HG03469 (cell line): ENCODE measurements at regions not wholly inside any gene's neighbourhood (a gene's known extent, or its start where the extent isn't known, plus 50 kb on each side); places are given as distances from the start of the nearest gene placed in this dataset.

Source experiments
- ATAC-seq: cut with Tn5 transposase; IDR thresholded peaks from one replicate; pipeline ENCODE4 v1.9.1; 2021; ENCODE audit warnings: mild to moderate bottlenecking, moderate library complexity, moderate number of reproducible peaks; ENCODE audit not compliant: unreplicated experiment

DNA sequence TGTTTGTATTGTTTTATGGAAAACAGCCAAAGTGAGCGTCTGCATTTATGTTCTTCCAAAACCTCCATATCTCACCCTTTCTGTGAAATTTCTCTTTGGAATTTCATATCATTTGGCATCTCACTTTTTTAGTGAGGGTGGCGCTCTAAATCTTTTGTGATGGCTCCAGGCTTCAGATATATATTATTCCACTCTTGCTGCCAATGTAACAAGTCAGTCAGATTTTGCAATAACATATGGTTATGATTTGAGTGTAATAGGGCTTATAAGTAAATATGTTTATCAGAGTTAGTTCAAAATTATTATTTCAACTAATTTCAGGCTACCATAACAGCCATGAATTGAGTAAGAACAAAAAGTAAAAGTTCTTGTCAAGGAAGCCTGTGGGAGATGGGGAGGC, 314.7 kb downstream of the PDGFC start:
- no peak for ATAC-seq

DNA sequence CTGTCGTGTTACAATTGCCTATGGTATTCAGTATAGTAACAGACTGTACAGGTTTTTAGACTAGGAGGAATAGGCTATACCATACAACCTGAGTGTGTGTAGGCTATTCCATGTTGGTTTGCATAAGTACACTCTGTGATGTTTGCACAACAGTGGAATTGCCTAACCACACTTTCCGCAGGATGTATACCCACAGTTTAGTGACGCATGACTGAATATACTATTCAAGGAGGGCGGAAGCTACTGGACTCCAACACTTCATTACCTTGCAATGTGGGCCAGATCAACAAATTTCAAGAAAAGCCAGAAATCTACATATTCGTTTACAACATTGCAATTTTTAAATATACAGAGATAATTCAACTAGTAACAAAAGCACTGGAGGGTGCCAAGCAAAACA, 317.2 kb downstream of the PDGFC start:
- ATAC-seq = no peak

DNA sequence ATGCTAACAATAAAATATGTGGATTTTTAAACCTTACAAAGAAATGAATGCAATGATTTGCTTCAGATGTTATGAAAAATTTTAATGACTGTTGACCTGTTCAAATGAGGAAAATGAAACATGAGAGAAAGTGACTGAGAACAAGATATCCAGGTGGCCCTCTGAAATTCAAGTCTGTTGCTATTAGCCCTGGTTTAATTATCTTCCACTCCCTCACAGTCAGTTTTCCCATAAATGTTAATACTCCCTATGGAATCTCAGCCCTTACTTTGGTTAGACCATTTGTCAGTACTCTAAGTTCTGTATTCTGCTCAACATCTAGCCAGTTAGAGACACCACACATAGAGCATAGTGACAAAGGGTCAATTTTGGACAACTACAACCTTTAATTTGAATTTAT, 327.8 kb downstream of the PDGFC start:
- no peak for ATAC-seq

DNA sequence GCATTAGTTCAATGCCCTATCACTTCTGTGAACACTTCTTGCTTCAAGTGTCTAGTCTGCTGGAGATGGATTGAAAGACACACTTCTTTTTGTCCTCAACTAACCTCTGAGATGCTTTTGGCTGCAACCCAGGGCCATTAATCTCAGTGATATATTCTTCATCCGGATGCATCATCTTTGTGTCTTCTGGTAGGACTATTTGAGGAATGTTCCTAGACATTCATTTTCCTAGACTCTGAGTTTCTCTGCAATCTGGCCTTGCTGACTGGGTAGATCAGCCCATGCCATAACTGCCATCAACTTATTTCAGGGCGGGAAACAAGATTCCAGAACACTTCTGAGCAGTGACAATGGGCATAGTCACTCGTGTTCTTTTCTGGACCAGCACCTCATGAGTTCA, 329.4 kb downstream of the PDGFC start:
- ATAC-seq = no peak

DNA sequence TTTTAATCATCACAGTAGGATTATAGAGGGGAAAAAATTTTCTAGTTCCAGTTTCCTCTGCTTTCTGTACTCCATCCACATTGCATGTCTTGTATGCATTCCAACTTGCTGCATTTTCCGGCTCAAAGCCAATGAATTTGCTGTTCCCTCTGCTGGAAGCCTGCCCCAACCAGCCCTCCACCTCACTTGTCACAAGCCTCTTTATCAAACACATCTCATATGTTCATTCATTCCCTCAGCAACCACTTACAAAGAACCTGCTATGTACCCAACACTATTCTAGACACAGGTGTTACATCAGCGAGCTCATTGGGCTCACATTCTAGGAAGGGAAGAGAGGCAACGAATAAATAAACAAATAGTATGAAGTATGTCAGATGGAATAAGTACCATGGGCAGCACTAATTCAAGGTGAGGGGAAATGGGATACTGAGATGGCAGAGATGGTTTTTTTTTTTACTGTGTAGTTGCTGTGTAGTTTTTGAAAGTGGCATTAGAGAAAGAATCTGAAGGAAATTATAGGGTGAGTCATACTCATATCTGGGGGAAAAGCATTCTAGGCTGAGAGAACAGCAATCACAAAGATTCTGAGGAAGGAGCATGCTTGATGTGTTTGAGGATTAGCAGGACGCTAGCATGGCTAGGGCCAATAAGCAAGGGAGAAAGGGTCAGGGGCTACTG, 332.5 kb downstream of the PDGFC start:
- ATAC-seq = no peak

DNA sequence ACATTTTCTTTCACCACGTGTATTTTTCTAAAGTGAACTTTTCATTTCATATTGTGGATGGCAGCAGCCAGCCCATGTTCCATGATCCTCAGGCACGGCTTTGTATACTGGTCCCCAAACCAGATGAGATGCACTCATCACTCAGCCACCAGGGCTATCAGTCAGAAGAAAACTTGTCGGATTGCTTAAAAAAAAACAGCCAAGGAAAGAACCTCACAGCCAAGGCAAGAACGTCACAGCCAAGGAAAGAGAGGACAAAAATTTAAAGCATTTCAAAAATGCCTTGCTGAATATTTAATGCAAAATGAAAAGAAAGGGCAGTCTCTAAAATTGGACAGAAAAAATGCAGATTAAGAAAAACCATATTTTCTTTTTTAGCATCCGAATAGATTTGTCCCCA, 333.3 kb downstream of the PDGFC start:
- ATAC-seq = no peak

DNA sequence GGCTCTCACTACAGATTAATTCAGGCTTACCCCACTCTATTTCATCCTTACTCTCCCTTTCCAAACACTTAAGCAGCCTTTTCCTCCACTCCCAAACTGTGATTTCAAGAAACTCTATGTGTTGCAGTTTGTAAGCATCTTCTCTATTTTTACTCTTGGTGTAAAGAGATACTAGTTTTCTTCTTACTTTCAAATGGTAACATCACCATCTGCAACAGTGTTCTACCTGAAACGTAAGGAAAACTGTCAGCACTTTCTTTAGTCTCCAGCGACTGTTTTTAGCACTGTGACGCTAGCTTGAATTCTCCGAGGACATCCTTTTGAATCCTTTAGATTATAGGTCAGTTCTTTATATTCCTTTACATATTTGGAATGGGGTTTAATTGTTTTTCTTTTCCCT, 335.2 kb downstream of the PDGFC start:
- ATAC-seq = no peak

DNA sequence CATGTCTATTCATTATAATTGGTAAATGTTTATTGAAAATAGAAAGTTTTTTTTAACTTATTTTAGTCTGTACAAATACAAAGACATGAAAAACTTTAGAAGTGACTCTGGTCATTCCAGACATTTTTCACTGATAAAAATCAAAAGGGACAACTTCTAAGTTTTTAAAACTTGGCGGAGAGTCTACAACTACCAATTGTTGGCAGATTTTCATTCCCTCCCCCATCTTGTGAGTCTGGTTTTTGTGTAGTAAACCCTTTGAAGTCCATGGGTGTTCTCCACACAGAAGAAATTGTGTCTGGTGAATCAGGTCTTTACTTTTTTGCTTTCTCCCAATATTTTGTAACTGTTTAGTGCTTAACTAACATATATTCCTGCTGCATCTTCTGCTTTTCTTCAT, 336.5 kb downstream of the PDGFC start:
- no peak for ATAC-seq

DNA sequence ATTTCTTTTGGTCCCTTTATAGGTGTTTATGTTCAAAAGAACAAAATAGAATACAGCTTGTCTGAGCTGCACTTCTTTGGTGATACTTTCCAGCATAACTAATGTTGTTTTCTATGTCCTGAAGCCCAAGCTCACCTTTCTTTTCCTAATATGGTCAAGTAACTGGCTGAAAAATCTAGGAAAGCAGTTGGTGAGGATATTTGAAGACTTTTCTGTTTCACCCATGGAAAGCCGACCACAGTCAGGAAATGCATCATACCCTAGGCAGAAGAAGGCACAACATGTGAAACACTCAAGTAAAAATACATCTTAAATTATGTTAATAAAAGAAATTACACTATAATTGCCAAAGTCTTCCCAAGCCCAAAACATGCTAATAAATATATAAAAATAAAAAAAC, 337.0 kb downstream of the PDGFC start:
- no peak for ATAC-seq

DNA sequence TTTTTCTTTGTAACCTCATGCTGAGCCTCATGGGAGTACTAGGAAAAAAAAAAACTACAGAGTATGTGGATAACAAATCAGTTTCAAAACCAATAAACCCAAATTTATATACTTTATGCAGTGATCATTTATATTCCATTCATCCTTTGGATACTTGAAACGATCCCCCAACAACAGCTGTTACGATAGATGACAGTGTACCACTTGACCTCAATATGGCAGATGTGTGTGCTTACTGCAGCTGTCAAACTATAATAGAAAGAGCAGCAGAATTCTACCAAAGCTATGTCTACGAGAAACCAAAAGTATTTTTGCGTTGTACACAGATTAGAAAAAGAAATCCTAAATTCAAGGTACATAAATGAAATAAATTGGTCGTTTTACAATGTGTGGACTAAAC, 337.8 kb downstream of the PDGFC start:
- no peak for ATAC-seq

DNA sequence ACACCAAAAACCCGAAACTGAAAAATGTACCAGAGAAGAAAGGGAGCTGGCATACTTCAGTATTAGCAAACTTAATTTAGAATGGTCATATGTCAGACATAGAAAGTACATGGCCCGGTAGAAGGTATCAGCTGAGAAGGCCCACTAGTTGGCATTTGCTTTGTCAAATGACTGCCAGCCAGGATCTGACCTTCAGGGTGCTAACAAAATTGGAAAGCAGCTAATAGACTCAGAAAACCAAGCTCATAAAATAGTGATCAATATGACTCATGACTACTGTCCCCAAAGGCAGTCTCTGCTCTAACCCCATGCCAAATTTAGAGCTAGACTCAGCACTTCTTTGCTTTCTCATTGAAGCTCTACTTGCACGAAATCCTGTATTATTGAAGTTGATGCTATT, 342.7 kb downstream of the PDGFC start:
- no peak for ATAC-seq

DNA sequence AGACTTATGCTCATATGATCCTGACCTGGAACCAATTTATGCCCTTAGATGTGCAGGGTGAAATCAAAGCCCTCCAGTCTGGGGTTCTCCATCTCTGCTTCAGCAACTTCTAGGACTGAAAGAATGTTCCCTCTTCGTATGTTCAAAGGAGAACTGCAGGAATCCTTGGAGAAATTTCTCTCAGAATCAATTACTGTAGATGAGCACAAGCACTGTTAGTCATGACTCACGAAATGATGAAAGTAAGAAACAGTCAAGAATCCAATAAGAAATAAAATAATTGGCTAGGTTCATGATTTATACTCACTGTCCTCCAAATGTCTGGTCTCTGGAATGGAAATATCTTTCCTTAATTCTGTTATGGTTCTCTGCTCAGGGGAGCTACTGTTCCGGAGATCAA, 348.2 kb downstream of the PDGFC start:
- no peak for ATAC-seq

DNA sequence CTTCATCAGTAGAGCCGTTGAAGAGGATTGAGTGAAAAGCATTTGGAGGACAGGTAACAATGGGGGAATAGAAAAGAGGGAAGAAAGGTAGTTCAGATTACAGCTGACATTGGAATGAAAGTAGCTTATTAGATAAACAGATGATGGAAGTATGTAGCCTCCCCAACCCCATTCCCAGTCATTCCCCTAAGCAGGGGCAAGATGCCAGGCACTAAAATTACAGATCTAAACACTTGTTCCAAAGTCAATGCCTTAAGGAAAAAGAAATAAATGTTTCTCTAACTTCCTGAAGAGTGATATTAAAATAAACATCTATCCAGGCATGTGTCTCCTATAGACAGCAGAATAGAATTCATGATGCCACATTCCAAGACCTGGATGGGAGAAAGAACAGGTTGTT, 350.8 kb downstream of the PDGFC start:
- no peak for ATAC-seq

DNA sequence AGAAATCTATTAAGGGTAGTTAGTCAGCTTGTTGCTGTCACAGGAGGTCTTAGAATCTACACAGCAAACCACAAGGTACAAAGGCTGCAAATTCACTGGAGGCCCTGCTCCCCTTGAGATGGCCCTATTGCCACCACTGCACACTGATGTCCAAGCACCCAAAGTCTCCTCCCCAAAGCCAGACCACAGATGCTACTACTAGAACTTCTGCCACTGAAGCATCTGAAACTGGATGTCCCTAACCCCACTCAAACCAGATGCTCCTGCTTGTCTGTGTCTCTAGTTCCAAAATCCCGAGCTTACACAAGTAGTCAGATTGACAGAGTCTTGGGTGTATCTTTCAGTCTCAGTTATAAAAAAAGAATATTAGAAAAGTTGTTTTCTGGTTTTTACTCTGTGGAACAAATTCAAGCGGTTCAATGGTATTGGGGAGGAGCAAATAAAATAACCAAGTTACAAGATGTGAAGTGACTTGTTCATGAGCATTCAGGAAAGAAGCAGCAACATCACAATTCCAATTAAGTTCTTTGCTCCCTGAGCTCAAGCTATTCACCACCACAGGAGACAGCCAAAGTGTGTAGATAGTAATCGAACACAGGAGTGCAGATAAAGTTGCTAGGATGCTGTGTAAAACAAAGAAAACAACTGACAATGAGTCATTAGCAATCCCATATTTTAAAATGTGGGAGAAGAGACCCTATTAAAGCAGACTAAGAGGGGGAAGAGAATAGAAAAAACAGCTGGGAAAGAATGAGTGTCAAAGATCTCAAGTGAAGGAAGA, 352.3 kb downstream of the PDGFC start:
- ATAC-seq = no peak

DNA sequence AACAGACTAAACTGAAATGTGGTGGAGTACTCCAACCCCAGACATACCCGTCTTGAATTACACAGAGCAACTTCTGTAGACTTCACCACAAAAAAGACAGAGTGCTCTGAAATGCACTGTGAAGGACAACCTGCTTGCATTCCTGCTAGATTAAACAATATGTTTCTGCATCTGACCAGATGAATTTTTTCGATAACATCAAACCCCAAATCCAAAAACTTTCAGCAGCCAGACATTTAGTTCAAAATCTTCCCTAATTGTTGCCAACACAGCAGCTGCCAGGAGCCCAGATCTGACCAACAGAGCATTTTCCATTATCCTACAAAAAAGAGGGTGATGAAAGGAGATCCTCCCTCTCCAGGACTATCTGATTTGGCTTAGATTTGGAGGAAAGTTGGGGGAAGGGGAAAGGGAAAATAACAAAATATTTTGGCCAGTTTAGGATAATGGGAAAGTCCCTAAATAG, 356.5 kb downstream of the PDGFC start:
- ATAC-seq = no peak

DNA sequence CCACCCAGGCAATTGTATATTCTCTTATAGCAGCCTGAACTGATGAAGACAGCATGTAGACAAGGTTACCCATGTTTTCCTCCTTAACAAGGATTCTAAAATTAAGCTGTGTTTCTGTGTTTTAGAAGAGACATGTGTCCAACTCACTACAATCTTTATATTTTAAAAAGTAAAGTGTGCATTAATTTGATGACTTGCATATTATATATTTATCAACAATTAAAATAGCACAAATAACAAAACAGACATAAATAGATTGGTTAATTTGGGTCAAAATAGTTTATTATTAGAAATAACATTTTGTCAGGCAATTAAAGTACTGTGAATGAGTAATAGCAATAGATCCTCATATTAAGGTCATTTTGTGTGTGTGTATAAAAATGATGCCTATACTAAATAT, 357.1 kb downstream of the PDGFC start:
- ATAC-seq = no peak

DNA sequence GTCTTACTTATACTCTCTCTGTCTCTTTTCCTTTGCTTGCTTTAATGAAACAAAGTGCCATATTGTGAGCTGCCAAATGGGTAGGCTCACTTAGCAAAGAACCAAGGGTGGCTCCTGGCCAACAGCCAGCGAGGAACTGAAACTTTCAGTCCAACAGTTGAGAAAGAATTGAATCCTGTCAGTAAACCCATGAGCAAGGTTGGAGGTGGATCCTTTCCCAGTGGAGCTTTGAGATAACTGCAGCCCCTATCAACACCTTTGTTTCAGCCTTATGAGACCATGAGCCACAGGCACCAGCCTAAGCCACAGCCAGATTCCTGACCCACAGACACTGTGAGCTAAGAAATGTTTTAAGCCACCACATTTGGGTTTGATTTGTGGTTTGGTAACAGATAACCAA, 362.2 kb downstream of the PDGFC start:
- no peak for ATAC-seq

DNA sequence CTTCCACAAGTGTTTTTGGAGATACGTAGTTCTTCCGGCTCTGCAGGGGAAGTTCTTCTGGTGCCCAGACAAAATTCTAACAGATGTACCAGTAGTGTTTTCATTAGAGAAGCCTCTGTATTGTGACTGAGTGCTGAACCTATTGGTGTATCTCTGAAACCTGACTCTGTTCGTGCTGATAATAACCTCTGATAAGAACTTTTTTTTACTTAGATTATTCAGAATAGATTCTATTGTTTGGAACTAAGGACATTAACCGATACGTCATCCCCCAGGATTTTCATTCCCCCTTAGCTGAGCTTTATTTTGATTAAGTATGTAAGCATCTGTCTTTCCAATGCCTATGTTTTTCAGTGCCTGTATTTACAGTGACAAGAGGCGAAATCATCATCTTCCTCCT, 362.9 kb downstream of the PDGFC start:
- ATAC-seq = no peak

DNA sequence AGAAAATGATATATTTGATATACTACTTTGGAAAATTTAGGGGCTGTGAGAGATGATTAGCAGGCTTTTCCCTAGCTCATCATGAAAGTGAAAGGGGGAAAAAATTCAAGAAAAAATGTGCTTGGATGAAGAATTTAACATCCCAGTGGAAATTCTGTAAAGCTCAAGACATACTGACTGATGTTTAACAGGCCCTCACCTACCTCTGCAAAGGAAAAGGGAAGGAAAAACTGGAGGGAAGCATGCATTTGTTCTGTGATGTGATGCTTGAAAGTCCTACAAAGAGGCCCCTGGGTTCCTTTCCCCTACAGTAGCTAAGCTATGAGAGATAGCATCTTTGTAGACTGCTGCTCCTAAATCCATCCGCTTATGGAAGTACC, 364.1 kb downstream of the PDGFC start:
- no peak for ATAC-seq

DNA sequence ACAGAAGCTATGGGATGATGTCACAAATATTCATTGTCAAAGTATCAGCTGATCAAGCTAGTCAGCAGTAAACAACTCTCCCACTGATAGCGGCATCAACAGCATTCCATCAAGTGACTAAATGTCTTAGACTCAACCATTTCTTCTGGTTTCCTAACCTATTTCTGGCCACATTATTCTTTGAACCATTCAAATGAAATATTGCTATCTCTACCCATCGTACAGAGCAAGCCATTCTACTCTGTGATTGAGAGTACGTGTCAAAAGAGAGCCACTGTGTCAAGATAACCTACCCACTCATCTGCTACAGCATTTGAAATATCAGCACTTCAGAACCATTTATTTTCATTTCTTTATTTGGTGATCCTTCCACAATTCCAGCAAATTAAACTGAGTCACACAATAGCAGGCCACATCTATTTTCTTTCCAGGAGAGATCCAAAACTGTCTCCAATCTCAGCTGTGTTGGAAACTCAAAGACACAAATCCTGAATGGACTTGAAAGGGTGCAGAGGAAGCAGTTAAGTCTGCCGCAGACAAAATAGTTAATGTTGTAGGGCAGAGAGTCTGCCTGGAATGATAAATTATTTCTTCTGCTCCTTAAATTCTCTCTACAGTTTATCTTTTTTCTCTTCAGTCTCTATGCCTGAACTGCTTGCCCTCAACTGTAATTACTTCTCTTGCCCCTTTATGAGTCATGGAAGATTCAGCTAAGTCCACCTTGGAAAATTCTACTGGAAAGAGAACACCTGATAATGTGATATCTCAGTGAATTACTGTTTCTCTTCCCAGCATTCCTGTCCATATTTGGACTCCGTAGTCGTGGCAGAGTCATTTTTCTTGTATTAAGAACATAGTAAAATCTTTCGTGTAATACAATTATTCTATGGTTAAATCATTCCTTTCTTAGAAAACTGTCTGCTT, 364.8 kb downstream of the PDGFC start:
- no peak for ATAC-seq

DNA sequence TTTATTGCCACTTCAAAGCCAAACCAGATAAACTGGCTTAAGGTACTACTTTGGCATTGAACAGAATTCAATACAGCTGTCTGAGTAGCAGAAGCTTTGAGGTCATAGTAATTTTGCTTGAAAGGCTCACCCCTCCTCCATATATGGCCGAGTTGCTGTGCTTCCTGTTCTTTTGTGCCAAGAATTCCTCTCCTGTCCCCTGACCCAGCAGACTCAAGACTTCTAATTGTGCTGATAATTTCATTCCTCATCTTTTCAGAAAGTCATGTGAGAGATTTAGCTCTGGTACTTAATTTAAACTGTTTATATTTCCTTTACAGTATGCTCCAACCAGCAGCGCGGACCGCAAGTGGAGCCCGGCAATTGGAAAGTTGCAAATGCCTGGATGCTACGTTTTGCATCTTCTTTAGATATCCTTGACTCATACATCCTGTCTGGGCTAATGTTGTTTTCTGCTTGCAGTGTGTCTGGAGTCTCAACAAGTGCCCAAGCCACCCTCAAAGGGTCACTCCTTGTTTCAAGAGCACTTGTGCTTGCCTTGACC, 373.4 kb downstream of the PDGFC start:
- ATAC-seq = no peak
